ENCODE measurements at regions not wholly inside any gene's neighbourhood (a gene's known extent, or its start where the extent isn't known, plus 50 kb on each side); places are given as distances from the start of the nearest gene placed in this dataset. TPM values are rescaled to one million over a fixed set of nuclear protein-coding genes. Genes with fewer than 3 reads are reported as not detected.
"Not testable (repeated sequence)": the region's sequence is repeated elsewhere in the genome, so short reads cannot be mapped to it uniquely, and the experiment has no call there.

DNA sequence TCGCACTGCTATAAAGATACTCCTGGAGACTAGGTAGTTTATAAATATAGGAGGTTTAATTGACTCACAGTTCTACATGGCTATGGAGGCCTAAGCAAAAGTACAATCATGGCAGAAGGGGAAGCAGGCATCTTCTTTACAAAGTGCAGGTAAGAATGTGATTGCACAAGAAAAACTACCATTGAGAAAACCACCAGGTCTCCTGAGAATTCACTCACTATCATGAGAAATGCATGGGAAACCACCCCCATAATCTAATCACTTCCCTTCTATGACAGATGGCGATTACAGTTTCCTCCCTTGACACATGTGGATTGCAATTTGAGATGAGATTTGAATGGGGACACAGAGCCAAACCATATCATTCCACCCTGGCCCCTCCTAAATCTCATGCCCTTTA, 121.2 kb upstream of the ST8SIA4 start:
- no peak for DNase-seq

DNA sequence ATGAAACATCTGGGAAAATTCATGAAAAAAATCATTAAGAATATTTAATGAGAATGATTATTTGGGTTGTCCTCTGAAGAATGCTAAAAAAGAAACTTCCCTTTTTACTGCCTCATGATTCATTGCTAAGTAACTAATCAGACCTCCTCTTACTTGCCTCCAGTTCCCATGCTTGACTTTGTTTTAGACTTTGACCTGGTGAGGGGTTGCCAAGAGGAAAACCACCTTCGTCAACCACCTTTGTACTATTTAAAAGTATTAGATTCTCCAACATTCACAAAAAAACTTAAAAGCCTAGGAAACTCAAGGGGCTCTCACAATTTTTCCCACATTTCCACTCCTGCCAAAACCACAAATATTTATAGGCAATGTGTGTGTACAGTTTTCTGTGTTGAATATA, 115.2 kb upstream of the ST8SIA4 start:
- no peak for DNase-seq

DNA sequence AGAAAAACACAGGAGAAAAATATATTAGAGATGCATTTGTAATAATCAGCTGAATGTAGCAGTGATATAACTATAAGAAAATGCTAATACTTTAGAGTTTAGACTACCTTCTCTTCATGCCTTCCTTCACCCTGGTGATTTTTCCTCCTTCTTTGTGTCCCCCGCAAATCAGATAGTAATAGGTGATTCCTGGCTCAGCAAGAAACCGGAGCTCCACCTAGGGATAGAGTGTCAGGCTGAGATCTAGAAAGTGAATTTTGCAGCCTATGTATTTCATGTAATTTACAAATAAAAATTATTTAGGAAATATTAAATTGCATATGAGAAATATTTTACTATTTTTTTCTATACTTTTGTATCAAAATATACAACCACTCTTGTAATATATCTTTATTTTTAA, 109.8 kb upstream of the ST8SIA4 start:
- no peak for DNase-seq

DNA sequence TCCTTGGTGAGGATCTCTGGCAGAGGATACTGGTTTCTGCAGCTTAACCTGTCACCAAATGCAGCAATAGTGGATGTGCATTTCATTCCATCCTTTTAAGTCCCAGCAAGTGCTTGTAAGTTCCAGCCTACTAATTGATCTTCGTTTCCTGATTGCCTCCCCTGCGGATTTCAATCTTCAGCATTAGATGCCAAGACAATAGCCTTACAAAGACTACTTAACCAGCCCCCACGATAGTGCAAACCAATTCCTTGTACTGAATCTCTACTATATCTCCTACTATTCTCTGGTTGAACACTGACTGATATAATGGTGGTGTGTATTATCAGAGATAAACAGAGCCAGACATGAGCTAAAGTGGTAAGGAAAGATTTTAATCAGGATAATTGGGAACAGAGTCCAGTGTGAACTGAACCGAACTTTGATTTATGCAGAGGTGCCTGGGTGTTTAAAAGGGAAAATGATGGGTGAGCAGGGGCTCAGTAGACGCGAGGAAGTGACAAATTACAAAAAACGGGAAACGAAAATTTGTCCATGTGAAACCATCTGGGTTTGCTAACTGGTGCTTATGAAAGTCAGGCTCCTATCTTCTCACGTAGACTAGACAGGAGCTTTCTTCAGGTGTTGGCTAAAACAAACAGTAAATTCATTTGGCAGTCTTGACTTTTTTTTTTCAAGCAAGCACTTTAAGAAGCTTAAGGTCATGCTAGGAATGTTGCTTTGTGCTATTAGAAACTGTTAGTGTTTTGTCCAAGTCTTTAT, 106.9 kb upstream of the ST8SIA4 start:
- DNase-seq, result no peak

DNA sequence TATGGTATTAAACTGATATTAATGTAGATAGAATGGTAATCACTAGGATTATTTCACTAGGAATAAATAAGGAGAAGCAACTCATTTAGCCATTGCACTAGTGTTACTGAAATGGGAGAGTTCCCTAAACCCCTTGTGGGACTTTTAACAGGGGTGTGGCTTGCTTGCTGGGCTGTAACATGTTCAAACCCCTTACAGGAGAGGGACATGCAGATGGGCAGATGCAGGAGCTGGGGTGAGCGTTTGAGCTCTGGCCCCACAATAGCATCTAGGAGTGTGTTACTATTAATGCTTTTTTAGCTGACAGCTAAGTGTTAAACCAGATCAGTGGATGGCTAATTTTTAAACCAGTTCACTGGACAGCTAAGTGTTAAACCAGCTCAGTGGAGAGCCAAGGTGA, 89.3 kb upstream of the ST8SIA4 start:
- no peak for DNase-seq

DNA sequence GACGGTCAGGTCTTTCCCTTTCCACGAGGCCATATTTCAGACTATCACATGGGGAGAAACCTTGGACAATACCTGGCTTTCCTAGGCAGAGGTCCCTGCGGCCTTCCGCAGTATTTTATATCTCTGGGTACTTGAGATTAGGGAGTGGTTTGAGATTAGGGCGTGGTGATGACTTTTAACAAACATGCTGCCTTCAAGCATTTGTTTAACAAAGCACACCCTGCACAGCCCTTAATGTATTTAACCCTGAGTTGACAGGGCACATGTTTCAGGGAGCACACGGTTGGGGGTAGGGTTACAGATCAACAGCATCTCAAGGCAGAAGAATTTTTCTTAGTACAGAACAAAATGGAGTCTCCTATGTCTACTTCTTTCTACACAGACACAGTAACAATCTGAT, 80.5 kb upstream of the ST8SIA4 start:
- not testable (repeated sequence) for DNase-seq

DNA sequence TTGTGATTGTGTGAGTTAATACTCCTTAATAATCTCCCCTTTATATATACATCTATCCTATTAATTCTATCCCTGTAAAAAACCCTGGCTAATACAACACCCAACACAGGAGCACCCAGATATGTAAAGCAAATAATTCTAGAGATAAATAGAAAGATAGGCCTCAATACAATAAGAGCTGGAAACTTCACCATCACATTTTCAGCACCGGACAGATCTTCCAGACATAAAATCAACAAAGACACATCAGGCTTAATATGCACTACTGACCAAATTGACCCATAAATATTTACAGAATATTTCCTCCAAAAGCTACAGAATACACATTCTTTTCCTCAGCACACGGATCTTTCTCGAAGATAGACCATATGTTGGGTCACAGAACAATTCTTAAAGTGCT, 71.0 kb upstream of the ST8SIA4 start:
- no peak for DNase-seq

DNA sequence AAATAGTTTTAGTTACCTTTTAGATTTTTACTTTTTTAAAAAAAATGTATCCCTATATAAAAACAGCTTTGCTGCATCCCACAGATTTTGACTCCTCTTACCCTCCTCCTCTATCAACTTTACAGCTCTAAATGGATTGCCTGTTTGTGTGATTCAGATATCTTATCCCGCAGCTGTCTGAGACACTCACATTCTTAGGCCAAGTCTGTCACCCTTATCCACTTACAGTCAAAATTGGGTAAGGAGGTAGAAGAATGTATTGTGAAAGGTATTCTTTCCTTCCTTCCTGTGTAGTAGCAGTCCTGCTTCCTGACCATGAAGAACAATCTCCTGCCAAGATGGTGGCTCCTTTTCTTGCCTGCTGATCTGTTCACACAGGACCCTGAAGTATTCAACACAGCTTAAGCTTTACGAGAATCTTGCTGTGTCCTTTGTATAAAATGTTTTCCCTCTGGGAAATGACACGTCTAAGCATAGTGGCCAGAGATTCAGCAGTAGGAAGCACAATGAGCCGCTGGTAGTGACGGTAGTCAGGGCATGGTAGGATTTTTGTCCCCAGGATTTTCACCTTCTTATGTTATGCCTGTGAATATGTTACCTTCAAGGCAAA, 67.7 kb upstream of the ST8SIA4 start:
- peak; percentile 44 for DNase-seq

DNA sequence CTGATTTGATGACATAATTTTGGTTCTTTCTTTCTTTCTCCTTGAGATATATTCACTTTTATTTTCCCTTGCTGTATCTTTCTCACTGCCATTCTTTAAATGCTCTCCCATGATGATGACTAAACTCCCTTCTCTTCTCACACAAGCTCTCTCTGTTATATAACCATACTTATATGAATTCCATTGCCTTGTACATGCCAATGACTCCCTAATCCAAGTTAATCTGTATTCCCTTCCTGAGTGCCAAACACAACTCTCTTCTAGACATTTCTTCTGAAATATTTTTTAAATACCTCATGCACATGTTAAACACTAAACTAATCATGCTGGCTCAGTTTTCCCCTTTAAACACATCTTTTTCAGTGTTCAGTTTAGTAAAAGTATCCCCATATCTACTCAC, 62.2 kb upstream of the ST8SIA4 start:
- no peak for DNase-seq

Small RNA genes in the stretch of these regions (small RNA-seq; reads per million reads assigned to genes)
- not detected for gene RN7SL802P (ENCODE audit: low replicate concordance)
- gene RNA5SP188 (ENCODE audit: low replicate concordance), result 0.06 reads per million
